Naive thymus-derived CD4-positive, alpha-beta T cell (primary cell): ENCODE measurements at regions not wholly inside any gene's neighbourhood (a gene's known extent, or its start where the extent isn't known, plus 50 kb on each side); places are given as distances from the start of the nearest gene placed in this dataset.

Experiments
- ATAC-seq: fragments of 150-1000 bp; cut with Tn5 transposase; 2 replicates; pipeline ENCODE4 v1.10.0; 2021; ENCODE audit warnings: mild to moderate bottlenecking, moderate library complexity
- CTCF ChIA-PET: fragments of 350-600 bp; sonication (Branson Sonifier 250); formaldehyde crosslinking; loops from one replicate; lab custom pipeline; 2021; ENCODE audit warnings: antibody characterized with exemption; lab: Charles Lee
- POLR2A ChIA-PET: fragments of 350-600 bp; sonication (Branson Sonifier 250); formaldehyde crosslinking; loops from one replicate; lab custom pipeline; 2021; ENCODE audit warnings: antibody characterized with exemption, inconsistent platforms; lab: Charles Lee
- DNase-seq, 9 donors: peaks; one replicate each; pipeline versions ENCODE4 v3.0.0 to v3.0.0-alpha.2; 2020 to 2022; ENCODE audit warnings: mixed read lengths in 1 of 9
- H3K27ac ChIP-seq: one replicate; pipeline ENCODE4 v1.7.0; 2013; ENCODE audit warnings: mild to moderate bottlenecking, low read depth, low read length, moderate library complexity
- H3K27me3 ChIP-seq, 2 donors: one replicate each; pipeline ENCODE4 v1.7.0; 2013; ENCODE audit warnings: low read length in 2 of 2, mild to moderate bottlenecking in 2 of 2, moderate library complexity in 2 of 2; ENCODE audit not compliant: control insufficient read depth in 2 of 2, insufficient read depth in 2 of 2
- H3K36me3 ChIP-seq, 3 experiments: 1 replicate in 2 of 3; 2 replicates in 1 of 3; pipeline ENCODE4 v1.7.0; 2013; ENCODE audit warnings: low read length in 3 of 3, mild to moderate bottlenecking in 3 of 3, moderate library complexity in 1 of 3; ENCODE audit not compliant: insufficient read depth in 3 of 3, control insufficient read depth in 2 of 3
- H3K4me1 ChIP-seq, 2 donors: one replicate each; pipeline ENCODE4 v1.7.0; 2013; ENCODE audit warnings: low read length in 2 of 2, mild to moderate bottlenecking in 2 of 2, moderate library complexity in 1 of 2; ENCODE audit not compliant: control insufficient read depth in 2 of 2, insufficient read depth in 2 of 2
- H3K4me3 ChIP-seq: 2 replicates; pipeline ENCODE4 v1.7.0; 2013; ENCODE audit warnings: mild to moderate bottlenecking, low read length
- H3K9me3 ChIP-seq, 3 experiments: 1 replicate in 2 of 3; 2 replicates in 1 of 3; pipeline ENCODE4 v1.7.0; 2013; ENCODE audit warnings: low read length in 3 of 3; ENCODE audit not compliant: control insufficient read depth in 2 of 3
- H3K27ac Mint-ChIP-seq, 9 donors: one replicate each; pipeline ENCODE4 v1.8.0; 2020 to 2022; ENCODE audit warnings: mixed read lengths in 9 of 9, mild to moderate bottlenecking in 8 of 9, moderate library complexity in 5 of 9, inconsistent platforms in 2 of 9
- H3K27me3 Mint-ChIP-seq, 5 donors: one replicate each; pipeline ENCODE4 v1.8.0; 2021 to 2022; ENCODE audit warnings: mixed read lengths in 5 of 5, mild to moderate bottlenecking in 1 of 5
- H3K36me3 Mint-ChIP-seq, 5 donors: one replicate each; pipeline ENCODE4 v1.8.0; 2020 to 2022; ENCODE audit warnings: mixed read lengths in 5 of 5, mild to moderate bottlenecking in 3 of 5, inconsistent platforms in 1 of 5
- H3K4me1 Mint-ChIP-seq, 7 donors: one replicate each; pipeline ENCODE4 v1.8.0; 2020 to 2022; ENCODE audit warnings: mixed read lengths in 7 of 7, mild to moderate bottlenecking in 3 of 7, inconsistent platforms in 1 of 7
- H3K4me3 Mint-ChIP-seq, 10 donors: one replicate each; pipeline ENCODE4 v1.8.0; 2020 to 2022; ENCODE audit warnings: mild to moderate bottlenecking in 10 of 10, mixed read lengths in 10 of 10, moderate library complexity in 6 of 10, inconsistent platforms in 2 of 10
- H3K9me3 Mint-ChIP-seq, 11 donors: one replicate each; pipeline ENCODE4 v1.8.0; 2020 to 2022; ENCODE audit warnings: mixed read lengths in 11 of 11, mild to moderate bottlenecking in 4 of 11, inconsistent platforms in 1 of 11, moderate library complexity in 1 of 11
- intact Hi-C, 2 donors: fragments of 100-400 bp; cut with micrococcal nuclease; formaldehyde crosslinking; loops; one replicate each; pipeline ENCODE4 v1.15.1; 2023

- no peak overlapping the region for H3K4me3 ChIP-seq
- POLR2A ChIA-PET = no interaction called here
- no peak for DNase-seq
- Mint-ChIP-seq H3K9me3 (peaks cover 0 to 3% (median 0%) of the 10 kb centered on the region in 11 donors), H3K27me3 (peaks cover 0 to 30% (median 10%) of the 10 kb centered on the region in 5 donors), H3K4me3 (no peak overlapping the region), H3K4me1 (no peaks in the 10 kb centered on the region), H3K27ac (no peak overlapping the region), H3K36me3 (no peaks in the 10 kb centered on the region)
- H3K27me3 ChIP-seq = no peaks in the 10 kb centered on the region
- no peaks in the 10 kb centered on the region for H3K9me3 ChIP-seq
- no peak overlapping the region for H3K27ac ChIP-seq
- H3K4me1 ChIP-seq = no peaks in the 10 kb centered on the region
- CTCF ChIA-PET = no interaction called here
- no peak for ATAC-seq
- intact Hi-C loops = no loop called here
- H3K36me3 ChIP-seq = no peaks in the 10 kb centered on the region
Observed at GRCh38 chr1:4526747-4527146, 127.7 kb upstream of the AJAP1 start.

- ATAC-seq (no peak), DNase-seq (no peak)
- H3K27me3 Mint-ChIP-seq = peaks cover 0 to 32% (median 15%) of the 10 kb centered on the region in 5 donors
- no peaks in the 10 kb centered on the region for H3K4me1 Mint-ChIP-seq
- H3K27me3 ChIP-seq = no peaks in the 10 kb centered on the region
- intact Hi-C loops = no loop called here
- H3K9me3 Mint-ChIP-seq = peaks cover 0 to 3% (median 0%) of the 10 kb centered on the region in 11 donors
- no peaks in the 10 kb centered on the region for H3K9me3 ChIP-seq
- no peak overlapping the region for H3K27ac ChIP-seq
- CTCF ChIA-PET = interaction anchor here (0.6 kb wide), 1 partner anchor 1952 kb away, joined by 3 read pairs; no protein-coding TSS in a partner anchor
- POLR2A ChIA-PET = no interaction called here
- H3K4me3 Mint-ChIP-seq = no peak overlapping the region
- no peaks in the 10 kb centered on the region for H3K4me1 ChIP-seq
- H3K36me3 ChIP-seq = no peaks in the 10 kb centered on the region
- H3K27ac Mint-ChIP-seq = no peak overlapping the region
- H3K4me3 ChIP-seq = no peak overlapping the region
- no peaks in the 10 kb centered on the region for H3K36me3 Mint-ChIP-seq
Observed at GRCh38 chr1:4527819-4528218, 126.6 kb upstream of the AJAP1 start.

- intact Hi-C loops = no loop called here
- Histone ChIP-seq H3K4me1 (no peaks in the 10 kb centered on the region), H3K27me3 (no peaks in the 10 kb centered on the region), H3K27ac (no peak overlapping the region), H3K9me3 (no peaks in the 10 kb centered on the region), H3K4me3 (no peak overlapping the region), H3K36me3 (no peaks in the 10 kb centered on the region)
- POLR2A ChIA-PET = no interaction called here
- ATAC-seq = no peak
- H3K4me3 Mint-ChIP-seq = no peak overlapping the region
- peaks cover 0 to 3% (median 0%) of the 10 kb centered on the region in 11 donors for H3K9me3 Mint-ChIP-seq
- no peak overlapping the region for H3K27ac Mint-ChIP-seq
- no peak for DNase-seq
- H3K4me1 Mint-ChIP-seq = no peaks in the 10 kb centered on the region
- peaks cover 0 to 28% (median 18%) of the 10 kb centered on the region in 5 donors for H3K27me3 Mint-ChIP-seq
- CTCF ChIA-PET = no interaction called here
- no peaks in the 10 kb centered on the region for H3K36me3 Mint-ChIP-seq
Observed at GRCh38 chr1:4528590-4528989, 125.8 kb upstream of the AJAP1 start.

- no peaks in the 10 kb centered on the region for H3K36me3 Mint-ChIP-seq
- H3K9me3 Mint-ChIP-seq = peaks cover 0 to 3% (median 0%) of the 10 kb centered on the region in 11 donors
- no peaks in the 10 kb centered on the region for H3K9me3 ChIP-seq
- CTCF ChIA-PET = no interaction called here
- no peak overlapping the region for H3K4me3 ChIP-seq
- H3K4me3 Mint-ChIP-seq = no peak overlapping the region
- no peaks in the 10 kb centered on the region for H3K27me3 ChIP-seq
- peaks cover 0 to 22% (median 15%) of the 10 kb centered on the region in 5 donors for H3K27me3 Mint-ChIP-seq
- DNase-seq (no peak), ATAC-seq (no peak)
- H3K4me1 Mint-ChIP-seq = no peaks in the 10 kb centered on the region
- H3K4me1 ChIP-seq = no peaks in the 10 kb centered on the region
- POLR2A ChIA-PET = no interaction called here
- no peak overlapping the region for H3K27ac ChIP-seq
- intact Hi-C loops = no loop called here
- no peak overlapping the region for H3K27ac Mint-ChIP-seq
- no peaks in the 10 kb centered on the region for H3K36me3 ChIP-seq
Observed at GRCh38 chr1:4529446-4530165, 124.8 kb upstream of the AJAP1 start.

GRCh38 chr1:4530166-4530785, 124.1 kb upstream of the AJAP1 start:
- intact Hi-C loops = no loop called here
- Histone ChIP-seq H3K36me3 (no peaks in the 10 kb centered on the region), H3K4me3 (no peak overlapping the region), H3K9me3 (no peaks in the 10 kb centered on the region), H3K27ac (no peak overlapping the region), H3K27me3 (no peaks in the 10 kb centered on the region), H3K4me1 (no peaks in the 10 kb centered on the region)
- no peak for ATAC-seq
- no peak for DNase-seq
- Mint-ChIP-seq H3K27ac (no peak overlapping the region), H3K4me1 (no peaks in the 10 kb centered on the region), H3K4me3 (no peak overlapping the region), H3K36me3 (no peaks in the 10 kb centered on the region), H3K9me3 (peaks cover 0 to 8% (median 0%) of the 10 kb centered on the region in 11 donors), H3K27me3 (peaks cover 0 to 27% (median 12%) of the 10 kb centered on the region in 5 donors)
- POLR2A ChIA-PET = no interaction called here
- CTCF ChIA-PET = no interaction called here

- Histone ChIP-seq H3K36me3 (no peaks in the 10 kb centered on the region), H3K4me1 (no peaks in the 10 kb centered on the region), H3K27ac (no peak overlapping the region), H3K4me3 (no peak overlapping the region), H3K9me3 (no peaks in the 10 kb centered on the region), H3K27me3 (no peaks in the 10 kb centered on the region)
- ChIA-PET CTCF (no interaction called here), POLR2A (no interaction called here)
- no peak for ATAC-seq
- Mint-ChIP-seq H3K27ac (no peak overlapping the region), H3K9me3 (peaks cover 0 to 8% (median 0%) of the 10 kb centered on the region in 11 donors), H3K27me3 (peaks cover 0 to 31% (median 12%) of the 10 kb centered on the region in 5 donors), H3K4me1 (no peaks in the 10 kb centered on the region), H3K4me3 (no peak overlapping the region), H3K36me3 (no peaks in the 10 kb centered on the region)
- intact Hi-C loops = no loop called here
- DNase-seq = no peak
Observed at GRCh38 chr1:4531842-4532241, 122.6 kb upstream of the AJAP1 start.

- Histone ChIP-seq H3K4me1 (no peaks in the 10 kb centered on the region), H3K27me3 (no peaks in the 10 kb centered on the region), H3K27ac (no peak overlapping the region), H3K9me3 (no peaks in the 10 kb centered on the region), H3K4me3 (no peak overlapping the region), H3K36me3 (no peaks in the 10 kb centered on the region)
- Mint-ChIP-seq H3K4me1 (no peaks in the 10 kb centered on the region), H3K36me3 (no peaks in the 10 kb centered on the region), H3K4me3 (no peak overlapping the region), H3K27me3 (peaks cover 0 to 31% (median 12%) of the 10 kb centered on the region in 5 donors), H3K9me3 (peaks cover 0 to 8% (median 0%) of the 10 kb centered on the region in 11 donors), H3K27ac (no peak overlapping the region)
- ChIA-PET CTCF (no interaction called here), POLR2A (no interaction called here)
- ATAC-seq (no peak), DNase-seq (no peak)
- intact Hi-C loops = no loop called here
Observed at GRCh38 chr1:4532656-4533055, 121.8 kb upstream of the AJAP1 start.
